Osteoblast (primary cell): ENCODE measurements at regions not wholly inside any gene's neighbourhood (a gene's known extent, or its start where the extent isn't known, plus 50 kb on each side); places are given as distances from the start of the nearest gene placed in this dataset.

Source experiments
- DNase-seq: peaks from one replicate; pipeline ENCODE4 v3.0.0; 2011; ENCODE audit warnings: low spot score, mixed read lengths; ENCODE audit not compliant: insufficient read length; ENCODE audit errors: missing footprints
- H2AFZ ChIP-seq: 2 replicates; pipeline ENCODE4 v1.6.0; 2011; ENCODE audit warnings: mild to moderate bottlenecking, low read length
- H3K27ac ChIP-seq: 2 replicates; pipeline ENCODE4 v1.5.1; 2011; ENCODE audit warnings: mild to moderate bottlenecking, low read depth, low read length, moderate library complexity
- H3K27me3 ChIP-seq: 2 replicates; pipeline ENCODE4 v1.6.0; 2012; ENCODE audit warnings: mild to moderate bottlenecking, control low read depth, inconsistent platforms, low read length, moderate library complexity; ENCODE audit not compliant: insufficient read depth
- H3K36me3 ChIP-seq: 2 replicates; pipeline ENCODE4 v1.5.1; 2011; ENCODE audit warnings: mild to moderate bottlenecking, low read length, control low read depth, moderate library complexity; ENCODE audit not compliant: insufficient read depth
- H3K4me1 ChIP-seq: 2 replicates; pipeline ENCODE4 v1.5.1; 2011; ENCODE audit warnings: mild to moderate bottlenecking, low read length, control low read depth, moderate library complexity; ENCODE audit not compliant: insufficient read depth
- H3K4me2 ChIP-seq: 2 replicates; pipeline ENCODE4 v1.6.0; 2011; ENCODE audit warnings: mild to moderate bottlenecking, low read length; ENCODE audit not compliant: insufficient read depth
- H3K4me3 ChIP-seq: fragments of 200-600 bp; sonication (generic); 3 replicates; pipeline ENCODE4 v1.5.1; 2012; ENCODE audit warnings: mild to moderate bottlenecking, low read length, inconsistent platforms; ENCODE audit not compliant: insufficient read depth
- H3K79me2 ChIP-seq: 2 replicates; pipeline ENCODE4 v1.6.0; 2012; ENCODE audit warnings: mild to moderate bottlenecking, low read length, control low read depth, inconsistent platforms; ENCODE audit not compliant: insufficient read depth
- H3K9me3 ChIP-seq: 2 replicates; pipeline ENCODE4 v1.5.1; 2011; ENCODE audit warnings: low read depth, low read length, control low read depth
- H4K20me1 ChIP-seq: 2 replicates; pipeline ENCODE4 v1.6.0; 2012; ENCODE audit warnings: mild to moderate bottlenecking, low read length, control low read depth; ENCODE audit not compliant: insufficient read depth
- TF ChIP-seq, protein P1 (sequence below): IDR thresholded peaks from 2 replicates; pipeline ENCODE4 v1.5.1; 2011; ENCODE audit warnings: mild to moderate bottlenecking, low read depth, low read length, moderate library complexity; ENCODE audit errors: extremely low read depth

DNA sequence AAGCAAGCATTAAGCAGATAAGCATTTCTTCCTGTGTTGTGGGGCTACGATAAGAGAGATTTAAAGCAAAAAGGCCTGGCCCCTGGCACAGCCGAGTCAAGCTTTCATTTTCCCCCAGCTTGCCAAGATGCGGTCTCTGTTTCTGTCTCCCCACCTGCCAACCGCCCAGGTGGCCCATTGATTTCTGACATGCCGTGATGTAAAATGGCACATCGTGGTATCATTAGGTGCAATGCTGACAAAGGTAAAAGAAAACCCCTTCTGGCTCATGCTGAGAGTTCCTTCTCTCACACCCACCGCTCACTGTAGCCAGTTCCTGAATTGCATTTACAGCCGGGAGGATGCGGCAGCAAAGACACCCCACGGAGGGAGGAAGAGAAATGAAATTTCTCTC, 62.8 kb downstream of the BOD1L2 start:
- Histone ChIP-seq H4K20me1 (no peaks in the 10 kb centered on the region), H3K79me2 (no peaks in the 10 kb centered on the region), H3K27me3 (no peaks in the 10 kb centered on the region), H3K36me3 (no peaks in the 10 kb centered on the region), H3K4me2 (peak overlapping the region; percentile 70), H3K4me1 (peaks cover 4% of the 10 kb centered on the region), H3K9me3 (no peaks in the 10 kb centered on the region), H2AFZ (no peak overlapping the region), H3K27ac (no peak overlapping the region), H3K4me3 (peak overlapping the region; percentile 13)
- TF ChIP-seq, protein P1, sequence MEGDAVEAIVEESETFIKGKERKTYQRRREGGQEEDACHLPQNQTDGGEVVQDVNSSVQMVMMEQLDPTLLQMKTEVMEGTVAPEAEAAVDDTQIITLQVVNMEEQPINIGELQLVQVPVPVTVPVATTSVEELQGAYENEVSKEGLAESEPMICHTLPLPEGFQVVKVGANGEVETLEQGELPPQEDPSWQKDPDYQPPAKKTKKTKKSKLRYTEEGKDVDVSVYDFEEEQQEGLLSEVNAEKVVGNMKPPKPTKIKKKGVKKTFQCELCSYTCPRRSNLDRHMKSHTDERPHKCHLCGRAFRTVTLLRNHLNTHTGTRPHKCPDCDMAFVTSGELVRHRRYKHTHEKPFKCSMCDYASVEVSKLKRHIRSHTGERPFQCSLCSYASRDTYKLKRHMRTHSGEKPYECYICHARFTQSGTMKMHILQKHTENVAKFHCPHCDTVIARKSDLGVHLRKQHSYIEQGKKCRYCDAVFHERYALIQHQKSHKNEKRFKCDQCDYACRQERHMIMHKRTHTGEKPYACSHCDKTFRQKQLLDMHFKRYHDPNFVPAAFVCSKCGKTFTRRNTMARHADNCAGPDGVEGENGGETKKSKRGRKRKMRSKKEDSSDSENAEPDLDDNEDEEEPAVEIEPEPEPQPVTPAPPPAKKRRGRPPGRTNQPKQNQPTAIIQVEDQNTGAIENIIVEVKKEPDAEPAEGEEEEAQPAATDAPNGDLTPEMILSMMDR, result no peak
- DNase-seq, result no peak

DNA sequence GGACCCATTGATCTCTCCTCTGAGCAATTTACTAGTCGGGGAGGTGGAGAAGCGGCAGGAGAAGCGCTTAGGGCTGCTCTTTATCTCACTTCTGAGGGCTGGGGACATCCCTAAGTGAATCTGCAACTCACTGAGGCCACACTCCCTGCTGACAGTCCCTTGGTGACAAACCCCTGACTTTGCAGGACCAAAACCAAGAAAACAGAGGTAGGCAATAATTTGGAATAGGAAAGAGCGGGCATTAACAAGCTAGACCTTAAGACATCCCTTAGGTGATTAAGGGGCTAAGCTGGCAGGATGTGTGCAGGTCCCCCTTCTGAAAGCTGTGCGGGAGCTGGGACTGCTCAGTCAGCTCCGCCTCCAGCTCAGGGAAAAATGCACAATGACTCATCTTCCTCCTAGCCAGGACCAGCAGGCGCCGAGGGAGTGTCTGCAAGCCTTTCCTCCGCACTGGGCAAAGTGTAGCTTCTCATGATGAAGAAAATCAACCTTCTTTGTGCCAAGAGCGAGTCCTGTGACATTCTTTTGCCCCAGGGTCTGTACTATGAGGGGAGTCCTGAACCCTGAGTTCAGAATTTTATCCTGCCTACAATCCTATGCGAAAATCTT, 63.3 kb downstream of the BOD1L2 start:
- H3K27ac ChIP-seq, result no peak overlapping the region
- no peaks in the 10 kb centered on the region for H3K27me3 ChIP-seq
- no peaks in the 10 kb centered on the region for H3K9me3 ChIP-seq
- peak overlapping the region; percentile 13 for H3K4me3 ChIP-seq
- no peaks in the 10 kb centered on the region for H4K20me1 ChIP-seq
- no peaks in the 10 kb centered on the region for H3K79me2 ChIP-seq
- peak overlapping the region; percentile 70 for H3K4me2 ChIP-seq
- H3K4me1 ChIP-seq, result peaks cover 4% of the 10 kb centered on the region
- peak; percentile 80 for DNase-seq
- H3K36me3 ChIP-seq, result no peaks in the 10 kb centered on the region
- H2AFZ ChIP-seq, result no peak overlapping the region
- TF ChIP-seq, protein P1, result no peak

DNA sequence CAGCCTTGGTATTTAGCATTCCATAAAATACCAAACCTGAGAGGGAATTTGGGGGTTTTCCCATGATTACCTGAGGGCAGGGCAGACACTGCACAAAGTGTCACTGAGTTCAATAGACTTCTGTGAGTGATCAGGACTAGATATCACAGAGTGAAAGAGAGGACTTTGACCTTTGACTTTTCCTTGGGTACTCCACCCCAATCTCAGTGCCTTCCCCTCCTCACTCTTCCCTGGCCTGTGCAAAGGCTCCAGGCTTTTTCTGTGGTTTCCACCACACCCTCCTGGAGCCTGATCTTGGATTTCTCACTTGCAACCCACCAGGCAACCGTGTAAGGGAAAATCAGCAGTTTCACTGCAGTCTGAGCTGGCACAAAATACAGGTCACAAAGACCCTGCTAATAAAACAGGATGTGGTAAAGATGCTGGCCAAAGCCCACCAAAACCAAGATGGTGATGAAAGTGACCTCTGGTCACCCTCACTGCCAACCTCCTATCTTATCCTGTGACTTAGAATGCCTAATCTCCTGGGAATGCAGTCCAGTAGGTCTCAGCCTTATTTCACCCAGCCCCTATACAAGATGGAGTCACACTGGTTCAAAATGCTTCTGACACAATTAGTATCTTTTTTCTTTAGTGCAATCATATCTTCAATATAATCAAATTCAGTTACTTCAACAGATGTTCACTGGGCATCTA, 64.0 kb downstream of the BOD1L2 start:
- no peaks in the 10 kb centered on the region for H3K79me2 ChIP-seq
- no peak overlapping the region for H3K27ac ChIP-seq
- no peak overlapping the region for H3K4me2 ChIP-seq
- H3K9me3 ChIP-seq, result no peaks in the 10 kb centered on the region
- no peak overlapping the region for H2AFZ ChIP-seq
- H3K27me3 ChIP-seq, result no peaks in the 10 kb centered on the region
- H3K4me1 ChIP-seq, result peaks cover 4% of the 10 kb centered on the region
- H3K4me3 ChIP-seq, result no peak overlapping the region
- no peaks in the 10 kb centered on the region for H3K36me3 ChIP-seq
- no peak for DNase-seq
- H4K20me1 ChIP-seq, result no peaks in the 10 kb centered on the region
- TF ChIP-seq, protein P1, result no peak

DNA sequence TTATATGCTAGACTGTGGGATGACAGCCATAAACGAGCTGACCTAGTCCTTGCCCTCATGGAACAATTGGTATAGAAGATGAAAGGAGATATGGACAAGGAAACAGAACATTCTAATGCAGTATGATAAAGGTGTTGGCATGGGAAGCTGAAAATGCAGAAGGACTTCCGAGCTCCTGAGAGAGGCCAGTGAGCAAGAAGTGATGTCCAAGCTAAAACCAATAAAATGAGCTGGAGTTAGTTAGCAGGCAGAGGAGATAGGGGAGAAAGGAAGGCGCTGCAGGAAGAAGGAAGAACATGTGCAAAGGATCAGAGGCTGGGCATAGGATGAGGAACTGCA, 64.5 kb downstream of the BOD1L2 start:
- TF ChIP-seq, protein P1, result no peak
- Histone ChIP-seq H3K4me1 (peaks cover 4% of the 10 kb centered on the region), H3K9me3 (no peaks in the 10 kb centered on the region), H3K4me2 (no peak overlapping the region), H3K27ac (no peak overlapping the region), H3K27me3 (no peaks in the 10 kb centered on the region), H3K4me3 (no peak overlapping the region), H4K20me1 (no peaks in the 10 kb centered on the region), H3K79me2 (no peaks in the 10 kb centered on the region), H3K36me3 (no peaks in the 10 kb centered on the region), H2AFZ (no peak overlapping the region)
- DNase-seq, result no peak
